ENCODE measurements at regions not wholly inside any gene's neighbourhood (a gene's known extent, or its start where the extent isn't known, plus 50 kb on each side); places are given as distances from the start of the nearest gene placed in this dataset.

DNA sequence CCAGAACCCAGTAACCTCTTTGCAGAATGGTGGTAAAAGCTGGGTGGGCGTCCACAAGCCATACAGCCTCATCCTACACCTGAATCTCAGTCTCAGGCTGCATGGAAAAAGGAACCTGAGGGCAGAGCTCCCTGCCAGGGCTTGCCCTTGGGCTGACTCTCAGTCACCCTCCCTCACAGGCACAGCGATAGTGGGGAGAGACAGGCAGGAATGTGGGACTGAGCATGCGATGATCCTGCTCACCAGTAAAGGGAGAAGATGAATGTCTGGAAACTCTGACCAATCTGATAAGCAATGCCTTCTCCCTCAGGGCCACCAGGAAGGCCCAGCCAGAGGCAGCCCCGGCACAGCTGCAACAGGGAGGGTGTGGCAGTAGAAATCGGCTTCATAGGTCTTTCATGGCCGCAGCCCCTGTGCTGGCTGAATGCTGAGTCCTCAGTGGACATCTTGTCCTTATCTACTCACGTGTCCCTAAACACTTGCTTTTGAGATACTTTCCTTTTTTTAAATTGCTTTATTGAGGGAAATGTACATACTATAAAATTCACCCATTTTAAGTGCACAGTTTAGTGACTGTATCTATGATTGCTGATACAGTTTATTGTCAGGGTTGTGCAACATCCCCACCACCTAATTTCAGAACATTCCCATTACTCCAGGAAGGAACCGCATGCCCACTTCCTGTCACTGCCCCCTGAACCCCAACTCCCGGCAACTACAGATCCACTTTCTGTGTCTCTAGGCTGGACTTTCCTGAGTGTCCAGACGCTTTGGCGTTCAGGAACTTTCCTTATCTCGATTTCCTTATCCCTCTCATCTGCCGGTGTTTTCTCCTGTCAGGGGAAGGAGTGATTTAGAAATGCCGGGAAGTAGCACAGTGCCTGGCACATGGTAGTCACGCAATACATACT lies 258.1 kb downstream of the PCNX1 start:
- TF ChIP-seq CTCF (IDR thresholded peaks at IDR 0.05) (peak in 1 of 7 experiments; percentile 12), POLR2A (IDR thresholded peaks at IDR 0.05) (no peak)

Data from body of pancreas (tissue), 4 donors.